OCI-LY3 (cell line): ENCODE measurements at regions not wholly inside any gene's neighbourhood (a gene's known extent, or its start where the extent isn't known, plus 50 kb on each side); places are given as distances from the start of the nearest gene placed in this dataset.
"Not testable (repeated sequence)": the region's sequence is repeated elsewhere in the genome, so short reads cannot be mapped to it uniquely, and the experiment has no call there.

Experiments used
- H2AFZ ChIP-seq: fragments of 200-600, 300-600 bp; shearing (Covaris generic); 2 replicates; pipeline ENCODE4 v1.6.0; 2014; ENCODE audit warnings: antibody characterized with exemption, low read depth, low read length
- H3K27ac ChIP-seq: fragments of 200-600, 300-600 bp; sonication (generic); 2 replicates; pipeline ENCODE4 v1.5.1; 2014; ENCODE audit warnings: mild to moderate bottlenecking, low read length, moderate library complexity, mixed read lengths
- H3K27me3 ChIP-seq: fragments of 200-600, 300-600 bp; sonication (generic); 2 replicates; pipeline ENCODE4 v1.6.1; 2014; ENCODE audit warnings: low read depth, low read length, mixed read lengths
- H3K36me3 ChIP-seq: fragments of 200-600, 300-600 bp; sonication (generic); replicated peaks from 2 replicates; pipeline ENCODE3; 2014; ENCODE audit warnings: low read depth, low read length, mixed read lengths
- H3K4me1 ChIP-seq: fragments of 300-600, 200-600 bp; sonication (generic); 2 replicates; pipeline ENCODE4 v1.6.1; 2014; ENCODE audit warnings: low read length, mixed read lengths
- H3K4me2 ChIP-seq: fragments of 200-600, 300-600 bp; sonication (generic); 2 replicates; pipeline ENCODE4 v1.6.1; 2014; ENCODE audit warnings: low read length, mixed read lengths
- H3K4me3 ChIP-seq: fragments of 300-600, 200-600 bp; sonication (generic); 2 replicates; pipeline ENCODE4 v1.5.1; 2014; ENCODE audit warnings: antibody characterized with exemption, mild to moderate bottlenecking, low read length, moderate library complexity
- H3K79me2 ChIP-seq: fragments of 300-600, 200-600 bp; shearing (Covaris generic); 2 replicates; pipeline ENCODE4 v1.6.1; 2014; ENCODE audit warnings: mild to moderate bottlenecking, low read length, mixed read lengths
- H3K9ac ChIP-seq: fragments of 300-600, 200-600 bp; shearing (Covaris generic); 2 replicates; pipeline ENCODE4 v1.6.0; 2014; ENCODE audit warnings: mild to moderate bottlenecking, low read length, moderate library complexity
- H3K9me3 ChIP-seq: fragments of 200-600, 300-600 bp; shearing (Covaris generic); 2 replicates; pipeline ENCODE4 v1.6.1; 2014; ENCODE audit warnings: low read length, mixed read lengths; ENCODE audit not compliant: insufficient read depth
- H4K20me1 ChIP-seq: fragments of 200-600, 300-600 bp; sonication (generic); 2 replicates; pipeline ENCODE4 v1.6.1; 2016; ENCODE audit warnings: low read length, mixed read lengths; ENCODE audit not compliant: insufficient read depth
- EZH2phosphoT487 ChIP-seq: fragments of 200-600 bp; shearing (Covaris generic); IDR thresholded peaks from 2 replicates; pipeline ENCODE4 v1.6.1; 2018; ENCODE audit warnings: antibody characterized with exemption, mixed run types, low read depth
- TF ChIP-seq, protein P1 (sequence below): fragments of 200-600, 300-600 bp; sonication (generic); IDR thresholded peaks from 2 replicates; pipeline ENCODE4 v1.5.1; 2014; ENCODE audit warnings: antibody characterized with exemption, low read length, low read depth

DNA sequence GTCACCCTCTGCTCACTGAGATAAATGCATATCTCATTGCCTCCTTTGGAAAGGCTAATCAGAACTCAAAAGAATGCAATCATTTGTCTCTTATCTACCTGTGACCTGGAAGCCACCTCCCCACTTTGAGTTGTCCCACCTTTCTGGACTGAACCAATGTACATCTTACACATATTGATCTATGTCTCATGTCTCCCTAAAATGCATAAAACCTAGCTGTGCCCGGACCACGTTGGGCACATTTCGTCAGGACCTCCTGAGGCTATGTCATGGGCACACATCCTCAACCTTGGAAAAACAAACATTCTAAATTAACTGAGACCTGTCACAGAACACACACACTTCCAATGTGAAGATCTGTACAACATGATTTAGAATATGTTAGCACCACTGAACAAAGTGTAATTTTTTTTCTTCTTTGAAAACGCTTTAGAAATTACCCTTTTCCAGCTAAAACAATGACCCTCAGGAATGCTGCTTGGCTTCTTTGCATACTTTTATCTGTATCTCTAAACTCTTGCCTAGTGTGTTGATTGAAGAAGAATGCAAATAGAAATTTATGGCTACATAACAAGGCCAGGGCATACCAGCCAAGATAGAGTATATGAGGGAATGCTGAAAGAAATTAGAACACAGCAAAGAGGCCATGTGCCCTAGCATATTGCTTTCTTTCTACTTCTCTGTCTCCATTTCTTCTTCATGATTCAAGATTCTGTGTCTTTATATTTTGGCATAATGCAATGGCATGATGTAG is 84.6 kb upstream of the DST start:
- Histone ChIP-seq H3K4me1 (peaks cover 12% of the 10 kb centered on the region), H3K27ac (no peak overlapping the region), H3K4me3 (no peak overlapping the region), H4K20me1 (no peaks in the 10 kb centered on the region), H3K27me3 (no peaks in the 10 kb centered on the region), H2AFZ (no peak overlapping the region), H3K9me3 (no peaks in the 10 kb centered on the region), H3K36me3 (no peaks in the 10 kb centered on the region), H3K9ac (no peak overlapping the region), H3K79me2 (no peaks in the 10 kb centered on the region), H3K4me2 (no peak overlapping the region)
- TF ChIP-seq EZH2phosphoT487 = no peak
- TF ChIP-seq, protein P1, sequence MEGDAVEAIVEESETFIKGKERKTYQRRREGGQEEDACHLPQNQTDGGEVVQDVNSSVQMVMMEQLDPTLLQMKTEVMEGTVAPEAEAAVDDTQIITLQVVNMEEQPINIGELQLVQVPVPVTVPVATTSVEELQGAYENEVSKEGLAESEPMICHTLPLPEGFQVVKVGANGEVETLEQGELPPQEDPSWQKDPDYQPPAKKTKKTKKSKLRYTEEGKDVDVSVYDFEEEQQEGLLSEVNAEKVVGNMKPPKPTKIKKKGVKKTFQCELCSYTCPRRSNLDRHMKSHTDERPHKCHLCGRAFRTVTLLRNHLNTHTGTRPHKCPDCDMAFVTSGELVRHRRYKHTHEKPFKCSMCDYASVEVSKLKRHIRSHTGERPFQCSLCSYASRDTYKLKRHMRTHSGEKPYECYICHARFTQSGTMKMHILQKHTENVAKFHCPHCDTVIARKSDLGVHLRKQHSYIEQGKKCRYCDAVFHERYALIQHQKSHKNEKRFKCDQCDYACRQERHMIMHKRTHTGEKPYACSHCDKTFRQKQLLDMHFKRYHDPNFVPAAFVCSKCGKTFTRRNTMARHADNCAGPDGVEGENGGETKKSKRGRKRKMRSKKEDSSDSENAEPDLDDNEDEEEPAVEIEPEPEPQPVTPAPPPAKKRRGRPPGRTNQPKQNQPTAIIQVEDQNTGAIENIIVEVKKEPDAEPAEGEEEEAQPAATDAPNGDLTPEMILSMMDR = no peak

DNA sequence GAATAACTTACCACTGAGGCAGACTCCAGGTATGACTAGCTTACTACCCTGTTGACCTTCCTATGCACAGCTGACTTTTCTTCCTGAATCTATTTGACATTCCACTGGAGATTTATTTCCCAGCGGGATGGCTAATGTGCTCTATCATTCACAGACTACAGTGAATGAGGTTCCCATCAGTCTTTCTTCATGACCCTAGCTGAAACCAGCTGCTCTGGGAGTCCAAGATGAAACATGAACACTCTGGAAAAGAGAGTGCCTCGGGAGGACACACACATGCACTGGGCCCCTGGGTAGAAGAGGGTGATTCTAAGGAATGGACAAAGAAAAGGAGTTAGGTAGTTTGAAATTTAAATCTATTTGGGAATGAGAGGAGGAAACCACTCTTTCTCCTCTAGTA is 82.6 kb upstream of the DST start:
- Histone ChIP-seq H3K4me2 (no peak overlapping the region), H2AFZ (no peak overlapping the region), H3K4me3 (no peak overlapping the region), H3K79me2 (no peaks in the 10 kb centered on the region), H3K27ac (no peak overlapping the region), H3K36me3 (no peaks in the 10 kb centered on the region), H3K27me3 (no peaks in the 10 kb centered on the region), H3K9me3 (no peaks in the 10 kb centered on the region), H4K20me1 (no peaks in the 10 kb centered on the region), H3K4me1 (peaks cover 12% of the 10 kb centered on the region), H3K9ac (no peak overlapping the region)
- TF ChIP-seq, protein P1 = no peak
- TF ChIP-seq EZH2phosphoT487 = no peak

DNA sequence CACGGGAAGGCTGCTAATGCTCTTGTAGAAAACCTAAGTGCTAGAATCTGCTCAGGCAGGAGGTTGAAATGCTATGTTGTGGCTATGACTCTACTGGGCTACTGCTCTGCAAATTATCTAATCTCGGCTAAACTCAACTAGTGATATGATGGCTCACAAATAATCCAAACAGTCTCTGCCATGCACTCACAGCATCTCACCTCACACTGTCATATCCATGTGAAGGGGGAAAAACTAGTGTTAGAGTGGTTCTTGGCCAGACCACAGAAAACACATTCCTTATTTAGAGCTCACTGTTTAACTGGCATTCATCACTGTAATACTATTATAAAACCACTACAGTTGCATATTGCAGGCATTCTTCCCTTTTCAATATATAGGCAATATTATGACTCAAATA is 81.8 kb upstream of the DST start:
- Histone ChIP-seq H3K9me3 (no peaks in the 10 kb centered on the region), H3K79me2 (no peaks in the 10 kb centered on the region), H2AFZ (no peak overlapping the region), H3K4me2 (no peak overlapping the region), H3K36me3 (no peaks in the 10 kb centered on the region), H3K4me3 (no peak overlapping the region), H3K27ac (no peak overlapping the region), H3K27me3 (no peaks in the 10 kb centered on the region), H3K9ac (no peak overlapping the region), H3K4me1 (peaks cover 9% of the 10 kb centered on the region), H4K20me1 (no peaks in the 10 kb centered on the region)
- TF ChIP-seq EZH2phosphoT487 = no peak
- TF ChIP-seq, protein P1 = no peak

GRCh38 chr6:56720882-56721281 is 78.2 kb upstream of the DST start:
- Histone ChIP-seq H3K4me2 (no peak overlapping the region), H4K20me1 (no peaks in the 10 kb centered on the region), H3K9me3 (no peaks in the 10 kb centered on the region), H3K27me3 (no peaks in the 10 kb centered on the region), H3K79me2 (no peaks in the 10 kb centered on the region), H3K36me3 (no peaks in the 10 kb centered on the region), H3K9ac (no peak overlapping the region), H3K27ac (no peak overlapping the region), H2AFZ (no peak overlapping the region), H3K4me3 (no peak overlapping the region), H3K4me1 (peaks cover 6% of the 10 kb centered on the region)
- no peak for TF ChIP-seq EZH2phosphoT487

- not testable (repeated sequence) for H3K27me3 ChIP-seq, H3K36me3 ChIP-seq, H3K9ac ChIP-seq, H3K4me3 ChIP-seq, H3K9me3 ChIP-seq, H3K27ac ChIP-seq, H3K4me2 ChIP-seq, H4K20me1 ChIP-seq, H3K79me2 ChIP-seq, H3K4me1 ChIP-seq, H2AFZ ChIP-seq
These were observed 77.5 kb upstream of the DST start for GRCh38 chr6:56720202-56720601.

DNA sequence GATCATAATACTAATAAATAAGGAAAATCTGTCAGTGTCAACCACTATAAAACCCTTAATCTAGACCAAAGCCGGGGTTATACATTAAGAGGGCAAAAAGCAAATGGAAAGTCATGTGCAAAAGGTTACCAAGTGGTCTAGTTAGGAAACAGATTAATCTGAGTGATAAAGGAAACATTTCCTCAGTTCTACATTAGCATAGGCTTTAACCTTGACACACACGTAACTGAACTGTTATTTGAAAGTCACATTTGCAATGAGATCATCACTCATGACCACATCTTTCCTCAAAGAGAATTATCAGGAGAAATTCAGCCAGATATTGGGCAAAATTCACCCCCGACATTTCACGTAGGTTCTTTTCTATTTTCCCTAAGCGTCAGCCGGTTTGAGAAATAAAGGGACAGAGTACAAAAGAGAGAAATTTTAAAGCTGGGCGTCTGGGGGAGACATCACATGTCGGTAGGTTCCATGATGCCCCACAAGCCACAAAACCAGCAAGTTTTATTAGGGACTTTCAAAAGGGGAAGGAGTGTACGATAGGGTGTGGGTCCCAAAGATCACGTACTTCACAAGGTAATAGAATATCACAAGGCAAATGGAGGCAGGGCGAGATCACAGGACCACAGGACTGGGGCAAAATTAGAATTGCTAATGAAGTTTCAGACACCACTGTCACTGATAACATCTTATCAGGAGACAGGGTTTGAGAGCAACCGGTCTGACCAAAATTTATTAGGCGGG is 76.8 kb upstream of the DST start:
- H3K9me3 ChIP-seq, H3K4me3 ChIP-seq, H4K20me1 ChIP-seq, H3K27me3 ChIP-seq, H3K36me3 ChIP-seq, H2AFZ ChIP-seq, H3K79me2 ChIP-seq, H3K9ac ChIP-seq, H3K4me1 ChIP-seq: not testable (repeated sequence)
- Histone ChIP-seq H3K4me2 (peak overlapping the region; percentile 15), H3K27ac (peak overlapping the region; percentile 8; the same call in 1 of the 2 replicates)
